ENCODE measurements at regions not wholly inside any gene's neighbourhood (a gene's known extent, or its start where the extent isn't known, plus 50 kb on each side); places are given as distances from the start of the nearest gene placed in this dataset.

GRCh38 chr14:101705733-101706508 is 55.6 kb upstream of the PPP2R5C start:
- dilution Hi-C loops (cut with MboI; ENCODE audit: extremely low pct_ligation_motif_present, low sequenced_read_pairs): no loop called here
- H3K4me2 ChIP-seq (ENCODE audit: insufficient read depth, low read length): no peak overlapping the region
- no peaks in the 10 kb centered on the region for H3K4me1 ChIP-seq (ENCODE audit: control insufficient read depth, extremely low read depth, insufficient read depth, low read length)
- H3K9me3 ChIP-seq (replicated peaks; ENCODE audit: control insufficient read depth, insufficient read depth, low read length): no peaks in the 10 kb centered on the region
- H3K9me1 ChIP-seq (replicated peaks; ENCODE audit: control insufficient read depth, extremely low read depth, insufficient read depth, low read length): no peaks in the 10 kb centered on the region
- FAIRE-seq (no peak), DNase-seq (ENCODE audit: low read depth, low spot score) (no peak)
- H3K9ac ChIP-seq (replicated peaks; ENCODE audit: extremely low read depth, insufficient read depth, low read length): no peak overlapping the region
- no peak overlapping the region for H3K4me3 ChIP-seq (replicated peaks in 1 of 3; ENCODE audit: insufficient read depth in 1 of 3, low read depth in 1 of 3, low read length in 3 of 3)
- no peak for TF ChIP-seq MAX (IDR thresholded peaks at IDR 0.05; ENCODE audit: insufficient read depth, insufficient read length)
- TF ChIP-seq EZH2 (IDR thresholded peaks at IDR 0.05; ENCODE audit: borderline replicate concordance, low read depth, low read length, severe bottlenecking): peak; percentile 76
- peak overlapping the region; percentile 59 for H2AFZ ChIP-seq (ENCODE audit: low read depth, low read length)
- H3K79me2 ChIP-seq (ENCODE audit: control insufficient read depth, insufficient read depth, low read length): no peaks in the 10 kb centered on the region
- BruUV-seq (replicated peaks): no TSS peak
- ChIA-PET POLR2A (no interaction called here), CTCF (interaction anchor here (1.6 to 3.0 kb wide), 2 partner anchors 65 to 273 kb away, joined by 6 to 52 read pairs; no protein-coding TSS in a partner anchor)
- H3K36me3 ChIP-seq (ENCODE audit: control insufficient read depth in 2 of 2, extremely low read depth in 1 of 2, insufficient read depth in 2 of 2, low read length in 2 of 2): no peaks in the 10 kb centered on the region
- H3K27me3 ChIP-seq (ENCODE audit: control insufficient read depth in 2 of 2, insufficient read depth in 2 of 2, low read length in 2 of 2): peaks cover 24 to 46% of the 10 kb centered on the region in 2 experiments
- no peak overlapping the region for H3K27ac ChIP-seq (ENCODE audit: insufficient read depth, low read depth, low read length)
- intact Hi-C loops (cut with micrococcal nuclease): loop anchor here (2.0 to 10.0 kb wide), 4 partner anchors 17 to 389 kb away; partner anchors contain the start of gene PPP2R5C
- no peaks in the 10 kb centered on the region for H4K20me1 ChIP-seq (replicated peaks; ENCODE audit: control insufficient read depth, extremely low read depth, insufficient read depth, low read length)

GRCh38 chr14:101706509-101707067 is 54.9 kb upstream of the PPP2R5C start:
- peak overlapping the region; percentile 59 for H2AFZ ChIP-seq (ENCODE audit: low read depth, low read length)
- H3K36me3 ChIP-seq (ENCODE audit: control insufficient read depth in 2 of 2, extremely low read depth in 1 of 2, insufficient read depth in 2 of 2, low read length in 2 of 2): no peaks in the 10 kb centered on the region
- CTCF ChIA-PET: interaction anchor here (0.6 to 3.0 kb wide), 33 partner anchors 9 to 608 kb away, joined by 3 to 52 read pairs (median 4); no protein-coding TSS in a partner anchor
- POLR2A ChIA-PET: no interaction called here
- dilution Hi-C loops (cut with MboI; ENCODE audit: extremely low pct_ligation_motif_present, low sequenced_read_pairs) (no loop called here), intact Hi-C loops (cut with micrococcal nuclease) (loop anchor here (1.0 to 10.0 kb wide), 7 partner anchors 16 to 608 kb away; partner anchors contain the start of gene PPP2R5C)
- peak; percentile 40 for FAIRE-seq
- H3K27ac ChIP-seq (ENCODE audit: insufficient read depth, low read depth, low read length): no peak overlapping the region
- H3K4me2 ChIP-seq (ENCODE audit: insufficient read depth, low read length): no peak overlapping the region
- H3K9me3 ChIP-seq (replicated peaks; ENCODE audit: control insufficient read depth, insufficient read depth, low read length): no peaks in the 10 kb centered on the region
- H4K20me1 ChIP-seq (replicated peaks; ENCODE audit: control insufficient read depth, extremely low read depth, insufficient read depth, low read length): no peaks in the 10 kb centered on the region
- no peak overlapping the region for H3K9ac ChIP-seq (replicated peaks; ENCODE audit: extremely low read depth, insufficient read depth, low read length)
- no peaks in the 10 kb centered on the region for H3K79me2 ChIP-seq (ENCODE audit: control insufficient read depth, insufficient read depth, low read length)
- H3K4me3 ChIP-seq (replicated peaks in 1 of 3; ENCODE audit: insufficient read depth in 1 of 3, low read depth in 1 of 3, low read length in 3 of 3): no peak overlapping the region
- TF ChIP-seq GATA2 (IDR thresholded peaks at IDR 0.05; ENCODE audit: insufficient read depth, insufficient read length, low read depth, low read length): no peak
- TF ChIP-seq FOS (IDR thresholded peaks at IDR 0.05; ENCODE audit: borderline replicate concordance, insufficient read depth, low read length): no peak
- TF ChIP-seq JUN (IDR thresholded peaks at IDR 0.05; ENCODE audit: borderline replicate concordance, insufficient read depth, insufficient read length, low read depth): no peak
- TF ChIP-seq MAX (IDR thresholded peaks at IDR 0.05; ENCODE audit: insufficient read depth, insufficient read length): no peak
- TF ChIP-seq POLR2AphosphoS5 (IDR thresholded peaks at IDR 0.05; ENCODE audit: insufficient read depth, low read depth, low read length): no peak
- no peak for TF ChIP-seq EZH2 (IDR thresholded peaks at IDR 0.05; ENCODE audit: borderline replicate concordance, low read depth, low read length, severe bottlenecking)
- no peak for TF ChIP-seq CTCF (IDR thresholded peaks at IDR 0.05; ENCODE audit: extremely low read depth in 1 of 2, insufficient read depth in 1 of 2, low read depth in 1 of 2, low read length in 2 of 2)
- no peak for TF ChIP-seq POLR2A (IDR thresholded peaks at IDR 0.05; ENCODE audit: low read depth, low read length)
- TF ChIP-seq MYC (IDR thresholded peaks at IDR 0.05; ENCODE audit: low read depth, low read length): no peak
- H3K4me1 ChIP-seq (ENCODE audit: control insufficient read depth, extremely low read depth, insufficient read depth, low read length): no peaks in the 10 kb centered on the region
- no peak for DNase-seq (ENCODE audit: low read depth, low spot score)
- BruUV-seq (replicated peaks): no TSS peak
- H3K9me1 ChIP-seq (replicated peaks; ENCODE audit: control insufficient read depth, extremely low read depth, insufficient read depth, low read length): no peaks in the 10 kb centered on the region
- H3K27me3 ChIP-seq (ENCODE audit: control insufficient read depth in 2 of 2, insufficient read depth in 2 of 2, low read length in 2 of 2): peaks cover 24 to 45% of the 10 kb centered on the region in 2 experiments

Data from endothelial cell of umbilical vein (primary cell).